Astrocyte (in vitro differentiated cells and primary cell): ENCODE measurements at regions not wholly inside any gene's neighbourhood (a gene's known extent, or its start where the extent isn't known, plus 50 kb on each side); places are given as distances from the start of the nearest gene placed in this dataset.

Experiments
- CTCF ChIP-seq: IDR thresholded peaks from 2 replicates; pipeline ENCODE4 v1.5.1; 2011; ENCODE audit warnings: low read depth, mild to moderate bottlenecking, inconsistent platforms, low read length, moderate library complexity; ENCODE audit not compliant: insufficient read depth
- EZH2 ChIP-seq: IDR thresholded peaks from 2 replicates; pipeline ENCODE4 v1.6.1; 2012; ENCODE audit warnings: mild to moderate bottlenecking, low read length, inconsistent platforms; ENCODE audit not compliant: insufficient read depth

DNA sequence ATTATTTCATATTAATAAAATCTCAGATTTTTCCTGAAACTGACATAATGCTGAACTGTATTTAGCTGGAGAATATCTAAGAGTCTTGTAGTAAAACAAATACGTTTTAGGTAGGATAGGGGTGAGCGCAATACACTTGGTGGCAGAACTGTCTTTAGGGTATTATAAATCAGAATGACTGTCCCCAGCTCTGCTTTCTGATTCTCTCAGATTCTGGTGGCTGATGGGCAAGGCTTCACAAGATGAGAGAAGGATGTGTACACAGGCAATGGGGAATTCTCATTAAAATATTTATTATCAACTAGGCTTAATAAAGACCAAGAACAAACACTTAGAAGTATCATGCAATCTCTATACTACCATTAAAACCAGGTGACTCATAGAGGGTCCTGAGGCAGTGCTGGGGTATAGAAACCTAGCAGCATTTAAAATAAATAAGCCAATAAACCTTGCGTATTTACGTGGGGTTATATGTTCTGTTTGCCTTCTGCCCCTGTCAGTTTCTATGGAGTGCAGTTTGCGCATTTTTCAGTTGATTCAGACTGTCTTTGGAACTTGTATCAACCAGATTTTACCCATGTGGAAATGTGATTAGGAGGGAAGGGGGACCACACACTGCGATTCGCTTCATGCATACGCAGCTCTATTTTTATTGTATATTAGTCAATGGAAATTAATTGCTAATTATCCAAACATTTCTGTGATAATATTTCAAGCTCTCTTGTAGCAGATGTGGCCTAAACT is 1150.7 kb upstream of the WWC1 start:
- TF ChIP-seq CTCF (no peak), EZH2 (no peak)
